HL-60 (cell line): ENCODE measurements at regions not wholly inside any gene's neighbourhood (a gene's known extent, or its start where the extent isn't known, plus 50 kb on each side); places are given as distances from the start of the nearest gene placed in this dataset.

Experiments
- GABPA ChIP-seq: IDR thresholded peaks from 2 replicates; pipeline ENCODE4 v1.6.1; 2012; ENCODE audit warnings: low read depth
- POLR2AphosphoS5 ChIP-seq: IDR thresholded peaks from 2 replicates; pipeline ENCODE4 v1.6.1; 2012; ENCODE audit warnings: low read depth
- REST ChIP-seq: IDR thresholded peaks from 2 replicates; pipeline ENCODE4 v1.6.1; 2012; ENCODE audit warnings: low read depth; ENCODE audit not compliant: insufficient replicate concordance
- SPI1 ChIP-seq: IDR thresholded peaks from 2 replicates; pipeline ENCODE4 v1.6.1; 2012; ENCODE audit warnings: low read depth, mild to moderate bottlenecking, borderline replicate concordance
- TF ChIP-seq, protein P1 (sequence below): IDR thresholded peaks from one replicate; pipeline ENCODE4 v1.5.1; 2011; ENCODE audit warnings: low read length, control low read depth, inconsistent platforms; ENCODE audit not compliant: insufficient read depth

DNA sequence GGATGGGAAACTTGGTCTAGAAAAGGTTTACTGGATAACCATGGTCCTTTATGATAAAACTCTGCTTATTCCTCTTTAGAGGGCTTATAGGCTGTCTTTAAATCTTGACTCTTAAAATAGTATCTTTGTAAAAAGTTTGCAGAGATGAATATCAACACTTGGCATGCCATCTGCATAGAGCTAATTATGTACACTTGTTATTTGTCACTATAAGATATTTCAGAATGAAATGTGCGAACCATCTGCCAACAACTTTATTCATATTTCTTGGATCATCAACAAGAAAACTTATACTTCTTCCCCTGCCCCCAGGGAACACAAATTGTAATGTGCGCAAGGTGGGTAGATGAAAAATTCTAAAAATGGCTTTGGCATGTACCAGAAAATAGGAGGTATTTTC, 653.0 kb upstream of the CHAC2 start:
- TF ChIP-seq, protein P1, sequence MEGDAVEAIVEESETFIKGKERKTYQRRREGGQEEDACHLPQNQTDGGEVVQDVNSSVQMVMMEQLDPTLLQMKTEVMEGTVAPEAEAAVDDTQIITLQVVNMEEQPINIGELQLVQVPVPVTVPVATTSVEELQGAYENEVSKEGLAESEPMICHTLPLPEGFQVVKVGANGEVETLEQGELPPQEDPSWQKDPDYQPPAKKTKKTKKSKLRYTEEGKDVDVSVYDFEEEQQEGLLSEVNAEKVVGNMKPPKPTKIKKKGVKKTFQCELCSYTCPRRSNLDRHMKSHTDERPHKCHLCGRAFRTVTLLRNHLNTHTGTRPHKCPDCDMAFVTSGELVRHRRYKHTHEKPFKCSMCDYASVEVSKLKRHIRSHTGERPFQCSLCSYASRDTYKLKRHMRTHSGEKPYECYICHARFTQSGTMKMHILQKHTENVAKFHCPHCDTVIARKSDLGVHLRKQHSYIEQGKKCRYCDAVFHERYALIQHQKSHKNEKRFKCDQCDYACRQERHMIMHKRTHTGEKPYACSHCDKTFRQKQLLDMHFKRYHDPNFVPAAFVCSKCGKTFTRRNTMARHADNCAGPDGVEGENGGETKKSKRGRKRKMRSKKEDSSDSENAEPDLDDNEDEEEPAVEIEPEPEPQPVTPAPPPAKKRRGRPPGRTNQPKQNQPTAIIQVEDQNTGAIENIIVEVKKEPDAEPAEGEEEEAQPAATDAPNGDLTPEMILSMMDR, result no peak
- no peak for TF ChIP-seq GABPA
- TF ChIP-seq SPI1, result no peak
- no peak for TF ChIP-seq POLR2AphosphoS5
- no peak for TF ChIP-seq REST
